ENCODE measurements at regions not wholly inside any gene's neighbourhood (a gene's known extent, or its start where the extent isn't known, plus 50 kb on each side); places are given as distances from the start of the nearest gene placed in this dataset.
"Not testable (repeated sequence)": the region's sequence is repeated elsewhere in the genome, so short reads cannot be mapped to it uniquely, and the experiment has no call there.

GRCh38 chr7:91405092-91405788 is 141.0 kb downstream of the FZD1 start:
- no peak for DNase-seq (ENCODE audit: low spot score)
- no peak overlapping the region for H3K27ac Mint-ChIP-seq
- H3K4me3 Mint-ChIP-seq = no peak overlapping the region
- H3K4me1 Mint-ChIP-seq (ENCODE audit: low read depth) = no peaks in the 10 kb centered on the region
- H3K27me3 Mint-ChIP-seq (ENCODE audit: low read depth) = no peaks in the 10 kb centered on the region
- H3K9me3 Mint-ChIP-seq = no peaks in the 10 kb centered on the region
- no peaks in the 10 kb centered on the region for H3K36me3 Mint-ChIP-seq (ENCODE audit: low read depth)

- H3K4me3 Mint-ChIP-seq; H3K36me3 Mint-ChIP-seq (ENCODE audit: low read depth); H3K9me3 Mint-ChIP-seq; H3K27ac Mint-ChIP-seq; H3K27me3 Mint-ChIP-seq (ENCODE audit: low read depth); H3K4me1 Mint-ChIP-seq (ENCODE audit: low read depth); DNase-seq (ENCODE audit: low spot score): not testable (repeated sequence)
Observed at GRCh38 chr7:91405873-91406272, 141.6 kb downstream of the FZD1 start.

GRCh38 chr7:91407942-91408341 is 143.7 kb downstream of the FZD1 start:
- H3K9me3 Mint-ChIP-seq = no peaks in the 10 kb centered on the region
- H3K27me3 Mint-ChIP-seq (ENCODE audit: low read depth) = no peaks in the 10 kb centered on the region
- no peak overlapping the region for H3K4me3 Mint-ChIP-seq
- H3K27ac Mint-ChIP-seq = no peak overlapping the region
- no peak for DNase-seq (ENCODE audit: low spot score)
- H3K36me3 Mint-ChIP-seq (ENCODE audit: low read depth) = no peaks in the 10 kb centered on the region
- H3K4me1 Mint-ChIP-seq (ENCODE audit: low read depth) = no peaks in the 10 kb centered on the region

GRCh38 chr7:91408388-91409154 is 144.3 kb downstream of the FZD1 start:
- H3K9me3 Mint-ChIP-seq = no peaks in the 10 kb centered on the region
- no peaks in the 10 kb centered on the region for H3K27me3 Mint-ChIP-seq (ENCODE audit: low read depth)
- no peaks in the 10 kb centered on the region for H3K4me1 Mint-ChIP-seq (ENCODE audit: low read depth)
- no peak overlapping the region for H3K27ac Mint-ChIP-seq
- H3K36me3 Mint-ChIP-seq (ENCODE audit: low read depth) = no peaks in the 10 kb centered on the region
- H3K4me3 Mint-ChIP-seq = no peak overlapping the region
- no peak for DNase-seq (ENCODE audit: low spot score)

- H3K27ac Mint-ChIP-seq = no peak overlapping the region
- no peak overlapping the region for H3K4me3 Mint-ChIP-seq
- DNase-seq (ENCODE audit: low spot score) = no peak
- H3K4me1 Mint-ChIP-seq (ENCODE audit: low read depth) = no peaks in the 10 kb centered on the region
- H3K27me3 Mint-ChIP-seq (ENCODE audit: low read depth) = no peaks in the 10 kb centered on the region
- H3K9me3 Mint-ChIP-seq = no peaks in the 10 kb centered on the region
- H3K36me3 Mint-ChIP-seq (ENCODE audit: low read depth) = no peaks in the 10 kb centered on the region
Observed at GRCh38 chr7:91411060-91411459, 146.8 kb downstream of the FZD1 start.

- H3K36me3 Mint-ChIP-seq (ENCODE audit: low read depth) = no peaks in the 10 kb centered on the region
- H3K4me1 Mint-ChIP-seq (ENCODE audit: low read depth) = no peaks in the 10 kb centered on the region
- H3K27me3 Mint-ChIP-seq (ENCODE audit: low read depth) = no peaks in the 10 kb centered on the region
Observed at GRCh38 chr7:91412298-91412697, 148.1 kb downstream of the FZD1 start.

GRCh38 chr7:91414734-91415133 is 150.5 kb downstream of the FZD1 start:
- no peaks in the 10 kb centered on the region for H3K36me3 Mint-ChIP-seq (ENCODE audit: low read depth)
- H3K4me1 Mint-ChIP-seq (ENCODE audit: low read depth) = no peaks in the 10 kb centered on the region
- H3K27me3 Mint-ChIP-seq (ENCODE audit: low read depth) = no peaks in the 10 kb centered on the region
- DNase-seq (ENCODE audit: low spot score) = no peak
- H3K27ac Mint-ChIP-seq = no peak overlapping the region
- H3K4me3 Mint-ChIP-seq = no peak overlapping the region
- no peaks in the 10 kb centered on the region for H3K9me3 Mint-ChIP-seq

More at GRCh38 chr7:91412298-91412697, 148.1 kb downstream of the FZD1 start:
- no peak overlapping the region for H3K27ac Mint-ChIP-seq
- H3K9me3 Mint-ChIP-seq = no peaks in the 10 kb centered on the region
- no peak overlapping the region for H3K4me3 Mint-ChIP-seq
- DNase-seq (ENCODE audit: low spot score) = no peak

- no peaks in the 10 kb centered on the region for H3K36me3 Mint-ChIP-seq (ENCODE audit: low read depth)
- no peaks in the 10 kb centered on the region for H3K27me3 Mint-ChIP-seq (ENCODE audit: low read depth)
- H3K9me3 Mint-ChIP-seq = no peaks in the 10 kb centered on the region
- DNase-seq (ENCODE audit: low spot score) = no peak
- no peaks in the 10 kb centered on the region for H3K4me1 Mint-ChIP-seq (ENCODE audit: low read depth)
- H3K4me3 Mint-ChIP-seq = no peak overlapping the region
- H3K27ac Mint-ChIP-seq = no peak overlapping the region
Observed at GRCh38 chr7:91416155-91416865, 152.1 kb downstream of the FZD1 start.

GRCh38 chr7:91420606-91421005 is 156.4 kb downstream of the FZD1 start:
- Mint-ChIP-seq H3K27ac (no peak overlapping the region), H3K9me3 (no peaks in the 10 kb centered on the region), H3K4me1 (ENCODE audit: low read depth) (no peaks in the 10 kb centered on the region), H3K4me3 (no peak overlapping the region), H3K36me3 (ENCODE audit: low read depth) (no peaks in the 10 kb centered on the region), H3K27me3 (ENCODE audit: low read depth) (no peaks in the 10 kb centered on the region)
- DNase-seq (ENCODE audit: low spot score) = no peak

GRCh38 chr7:91421018-91421417 is 156.8 kb downstream of the FZD1 start:
- H3K27ac Mint-ChIP-seq = no peak overlapping the region
- no peaks in the 10 kb centered on the region for H3K9me3 Mint-ChIP-seq
- H3K36me3 Mint-ChIP-seq (ENCODE audit: low read depth) = no peaks in the 10 kb centered on the region
- no peaks in the 10 kb centered on the region for H3K27me3 Mint-ChIP-seq (ENCODE audit: low read depth)
- no peaks in the 10 kb centered on the region for H3K4me1 Mint-ChIP-seq (ENCODE audit: low read depth)
- DNase-seq (ENCODE audit: low spot score) = no peak
- no peak overlapping the region for H3K4me3 Mint-ChIP-seq

- no peak overlapping the region for H3K4me3 Mint-ChIP-seq
- H3K27ac Mint-ChIP-seq = no peak overlapping the region
- no peaks in the 10 kb centered on the region for H3K4me1 Mint-ChIP-seq (ENCODE audit: low read depth)
- H3K36me3 Mint-ChIP-seq (ENCODE audit: low read depth) = no peaks in the 10 kb centered on the region
- no peak for DNase-seq (ENCODE audit: low spot score)
- no peaks in the 10 kb centered on the region for H3K9me3 Mint-ChIP-seq
- H3K27me3 Mint-ChIP-seq (ENCODE audit: low read depth) = no peaks in the 10 kb centered on the region
Observed at GRCh38 chr7:91424371-91424770, 160.1 kb downstream of the FZD1 start.

- DNase-seq (ENCODE audit: low spot score) = no peak
- Mint-ChIP-seq H3K4me3 (no peak overlapping the region), H3K4me1 (ENCODE audit: low read depth) (no peaks in the 10 kb centered on the region), H3K27me3 (ENCODE audit: low read depth) (no peaks in the 10 kb centered on the region), H3K36me3 (ENCODE audit: low read depth) (no peaks in the 10 kb centered on the region), H3K9me3 (no peaks in the 10 kb centered on the region), H3K27ac (no peak overlapping the region)
Observed at GRCh38 chr7:91425149-91425548, 160.9 kb downstream of the FZD1 start.

GRCh38 chr7:91427051-91427450 is 162.8 kb downstream of the FZD1 start:
- peaks cover 1% of the 10 kb centered on the region for H3K9me3 Mint-ChIP-seq
- H3K27me3 Mint-ChIP-seq (ENCODE audit: low read depth) = no peaks in the 10 kb centered on the region
- H3K36me3 Mint-ChIP-seq (ENCODE audit: low read depth) = no peaks in the 10 kb centered on the region

GRCh38 chr7:91431601-91432000 is 167.4 kb downstream of the FZD1 start:
- Mint-ChIP-seq H3K27ac (no peak overlapping the region), H3K4me1 (ENCODE audit: low read depth) (no peaks in the 10 kb centered on the region)

More at GRCh38 chr7:91427051-91427450, 162.8 kb downstream of the FZD1 start:
- no peak overlapping the region for H3K4me3 Mint-ChIP-seq
- no peak overlapping the region for H3K27ac Mint-ChIP-seq
- H3K4me1 Mint-ChIP-seq (ENCODE audit: low read depth) = no peaks in the 10 kb centered on the region
- no peak for DNase-seq (ENCODE audit: low spot score)

More at GRCh38 chr7:91431601-91432000, 167.4 kb downstream of the FZD1 start:
- Mint-ChIP-seq H3K36me3 (ENCODE audit: low read depth) (no peaks in the 10 kb centered on the region), H3K4me3 (no peak overlapping the region), H3K27me3 (ENCODE audit: low read depth) (no peaks in the 10 kb centered on the region), H3K9me3 (peaks cover 9% of the 10 kb centered on the region)
- DNase-seq (ENCODE audit: low spot score) = no peak

Measured in T-helper 2 cell treated with Interferon-gamma antibody and Interleukin-4, amounts not matched to agents 5 μg/mL and 100 μg/mL, for 36 hours (primary cell).